ENCODE measurements at regions not wholly inside any gene's neighbourhood (a gene's known extent, or its start where the extent isn't known, plus 50 kb on each side); places are given as distances from the start of the nearest gene placed in this dataset.

DNA sequence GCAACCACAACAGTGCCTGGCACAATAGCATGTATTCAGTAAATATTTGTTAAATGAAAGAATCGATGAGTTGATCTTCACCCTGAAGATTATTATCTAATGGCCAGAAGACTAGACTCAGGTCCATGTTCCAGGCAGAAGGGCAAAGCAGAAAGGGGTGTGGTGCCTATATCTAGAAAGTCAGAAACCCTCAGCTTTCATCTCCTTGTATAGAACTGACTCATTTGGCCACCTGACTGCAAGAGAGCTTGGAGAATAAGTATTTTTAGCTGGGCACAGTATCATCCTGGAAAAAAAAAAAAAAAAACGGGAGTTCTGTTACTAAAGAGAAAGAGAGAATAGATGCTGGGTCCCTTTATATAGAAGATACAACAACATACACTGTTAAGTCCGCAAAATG lies 69.7 kb upstream of the SPRED1 start:
- DNase-seq, result no peak

DNA sequence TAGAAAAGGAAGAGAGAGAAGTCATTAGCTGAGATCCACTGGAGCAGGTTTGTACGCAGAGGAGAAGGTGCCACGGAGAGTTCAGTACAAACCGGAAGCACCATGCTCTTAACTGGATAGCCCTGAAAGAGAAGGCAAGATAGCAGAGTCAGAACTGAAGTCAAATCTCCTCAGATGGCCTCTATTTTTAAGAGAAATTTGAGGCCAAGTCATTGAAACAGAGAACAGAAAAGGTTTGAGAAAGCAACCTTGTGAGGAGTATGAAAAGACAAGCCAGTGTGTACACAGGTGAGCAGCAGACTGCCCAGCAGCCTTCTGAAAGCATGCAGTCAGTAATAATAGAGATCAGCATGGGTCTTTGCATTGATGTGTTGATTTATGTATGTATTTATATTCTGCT lies 66.1 kb upstream of the SPRED1 start:
- DNase-seq, result no peak

DNA sequence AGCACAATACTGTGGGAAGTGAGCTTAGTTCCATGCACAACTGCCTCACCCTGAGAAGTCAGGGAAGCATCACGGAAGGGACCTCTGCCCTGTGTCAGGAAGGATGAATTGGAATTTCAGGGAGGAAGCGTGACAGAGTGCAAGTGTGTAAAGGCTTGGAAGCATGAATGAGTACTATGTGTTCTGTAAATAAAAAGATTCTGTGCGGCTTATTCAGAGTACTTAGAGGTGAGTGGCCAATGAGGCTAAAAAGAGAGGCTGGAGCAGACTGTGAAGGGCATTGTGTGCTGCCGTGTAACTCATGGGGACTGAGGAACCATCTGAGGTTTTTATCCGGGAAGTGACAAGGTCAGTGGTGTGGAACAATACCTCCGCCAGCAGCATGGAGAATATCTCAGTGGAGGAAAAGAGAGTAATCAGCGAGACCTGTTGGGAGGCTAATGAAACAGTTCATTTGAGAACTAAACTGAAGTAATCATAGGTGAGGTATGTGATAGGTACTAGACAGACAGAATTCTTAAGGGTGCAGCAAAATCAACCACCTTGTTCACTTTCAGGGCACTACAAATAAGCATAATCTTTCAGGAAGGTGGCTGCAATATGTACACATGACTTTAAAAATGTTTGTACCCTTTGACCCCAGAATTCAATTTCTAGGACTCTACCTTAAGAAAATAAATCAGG lies 64.9 kb upstream of the SPRED1 start:
- no peak for DNase-seq

DNA sequence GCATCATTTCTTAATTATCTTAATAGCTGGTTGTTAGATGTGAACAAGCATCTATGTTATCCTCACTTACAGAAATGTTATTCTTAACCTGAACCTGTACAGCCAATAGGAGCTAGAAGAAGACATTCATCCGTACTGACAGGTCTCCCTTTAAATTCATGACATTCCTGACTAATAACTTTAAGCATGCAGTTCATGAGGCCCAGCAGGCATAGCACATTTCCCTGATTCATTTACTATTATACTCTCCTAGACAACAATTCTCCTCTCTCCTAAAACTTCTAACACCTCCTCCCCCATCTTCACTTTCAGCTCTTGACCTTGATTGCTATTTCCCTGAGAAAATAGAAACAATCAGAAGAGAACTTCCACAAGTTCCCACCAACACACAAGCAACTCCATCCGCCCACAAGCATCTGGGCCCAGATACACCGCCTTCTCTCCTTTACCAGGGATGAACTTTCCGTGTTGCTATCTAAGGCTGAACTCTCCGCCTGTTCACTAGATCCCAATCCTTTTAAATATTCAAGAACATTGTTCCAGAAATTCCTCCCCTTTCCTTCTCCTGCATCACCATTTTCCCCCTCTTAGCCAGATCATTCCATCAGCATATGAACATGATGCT lies 62.9 kb upstream of the SPRED1 start:
- DNase-seq, result no peak

DNA sequence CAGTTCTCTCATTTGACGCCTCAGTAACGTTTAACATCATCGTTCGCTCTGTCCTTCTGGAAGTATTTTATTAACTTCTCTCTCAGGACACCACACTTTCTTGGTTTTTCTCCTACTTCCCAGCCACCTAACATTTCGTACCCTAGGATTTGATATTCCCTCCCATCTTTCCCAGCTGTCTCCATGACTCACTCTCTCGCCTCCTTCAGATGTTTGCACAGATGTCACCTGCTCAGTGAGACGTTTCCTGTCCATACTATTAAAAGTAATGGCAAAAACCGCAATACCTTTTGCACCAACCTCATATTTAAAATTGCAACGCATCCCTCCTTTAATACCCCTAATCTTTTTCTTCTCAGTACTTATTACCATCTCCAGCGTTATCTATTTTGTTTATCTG lies 62.1 kb upstream of the SPRED1 start:
- no peak for DNase-seq

DNA sequence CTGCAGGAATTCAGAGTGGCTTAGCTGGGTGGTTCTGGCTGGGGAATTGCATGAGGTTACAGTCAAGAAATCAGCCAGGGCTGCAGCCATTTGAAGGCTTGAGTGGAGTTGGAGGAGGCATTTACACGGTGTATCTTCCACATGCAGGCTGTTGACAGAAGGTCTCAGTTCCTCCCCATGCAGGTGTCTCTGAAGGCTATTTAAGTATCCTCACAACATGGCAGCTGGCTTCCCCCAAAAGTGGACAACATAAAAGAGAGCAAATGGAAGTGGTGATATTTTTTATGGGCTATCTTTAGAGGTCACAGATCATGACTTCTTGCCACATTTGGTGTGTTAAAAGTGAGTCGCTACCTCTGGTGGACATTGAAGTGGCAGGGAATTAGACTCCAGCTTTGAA lies 60.1 kb upstream of the SPRED1 start:
- DNase-seq, result no peak

DNA sequence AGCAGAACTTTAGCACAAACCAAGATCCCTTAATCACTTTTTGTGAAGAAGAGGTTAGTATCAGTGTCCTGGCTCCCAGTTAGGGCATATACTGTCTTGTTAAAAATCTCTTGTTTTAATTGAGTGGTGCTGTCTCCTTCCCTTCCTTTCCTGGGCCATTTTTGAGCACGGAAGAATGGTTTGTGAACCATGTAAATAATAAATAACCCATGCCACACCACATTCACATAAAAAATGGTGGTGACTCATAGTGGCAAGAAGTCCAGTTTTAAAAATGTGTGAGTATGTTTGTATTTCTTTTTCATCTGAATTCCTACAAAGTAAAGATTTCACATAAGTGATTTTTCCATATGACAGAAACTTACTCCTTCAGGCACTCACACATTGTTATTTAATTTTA lies 59.1 kb upstream of the SPRED1 start:
- no peak for DNase-seq

DNA sequence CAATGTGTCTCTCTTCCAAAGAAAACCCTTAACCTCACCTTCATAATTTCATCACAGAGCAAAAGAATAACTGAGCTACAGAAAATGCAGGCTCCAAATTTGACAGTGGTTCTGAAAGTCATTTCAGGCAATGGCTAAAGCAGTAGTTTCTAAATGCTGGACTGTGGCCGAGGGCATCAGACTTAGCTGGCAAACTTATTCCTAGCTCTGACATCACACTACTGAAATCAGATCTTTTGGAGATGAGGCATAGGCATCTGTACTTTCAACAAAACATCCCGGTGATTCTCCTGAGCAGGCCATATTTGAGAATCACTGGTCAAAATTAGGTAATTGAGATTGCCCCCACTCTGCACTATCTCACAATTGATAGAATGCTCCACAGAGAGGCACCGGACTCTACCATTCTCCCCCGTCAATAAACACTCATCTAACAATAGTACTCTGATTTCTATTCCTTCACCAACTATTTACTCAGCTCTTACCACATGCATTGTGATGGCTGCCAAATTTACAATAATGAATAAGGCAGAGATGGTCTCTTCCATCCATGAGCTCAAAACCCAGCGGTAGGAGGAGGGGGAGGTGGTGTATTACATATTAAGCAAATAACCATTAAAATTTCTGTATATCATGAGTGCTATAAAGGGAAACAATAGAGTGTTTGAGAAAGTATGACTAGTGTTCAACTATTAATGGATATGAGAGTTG lies 57.3 kb upstream of the SPRED1 start:
- DNase-seq, result no peak

DNA sequence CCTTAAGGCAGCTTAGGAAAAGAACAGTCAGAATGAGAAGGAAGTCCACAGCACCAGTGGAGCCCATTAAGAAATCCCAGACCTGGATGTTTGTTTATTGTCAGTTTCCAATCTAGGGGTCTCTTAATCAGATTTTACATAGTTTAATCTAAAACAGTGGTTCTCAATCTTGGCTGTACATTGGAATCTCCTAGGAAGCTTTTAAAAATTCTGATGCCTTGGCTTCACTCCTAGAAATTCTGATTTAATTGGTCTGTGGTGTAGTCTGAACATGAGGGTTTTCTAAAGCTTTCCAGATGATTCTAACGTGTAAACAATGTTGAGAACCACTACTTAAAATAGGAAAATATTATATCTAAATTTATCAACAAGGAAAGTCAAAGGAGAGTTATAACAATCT lies 56.6 kb upstream of the SPRED1 start:
- no peak for DNase-seq

DNA sequence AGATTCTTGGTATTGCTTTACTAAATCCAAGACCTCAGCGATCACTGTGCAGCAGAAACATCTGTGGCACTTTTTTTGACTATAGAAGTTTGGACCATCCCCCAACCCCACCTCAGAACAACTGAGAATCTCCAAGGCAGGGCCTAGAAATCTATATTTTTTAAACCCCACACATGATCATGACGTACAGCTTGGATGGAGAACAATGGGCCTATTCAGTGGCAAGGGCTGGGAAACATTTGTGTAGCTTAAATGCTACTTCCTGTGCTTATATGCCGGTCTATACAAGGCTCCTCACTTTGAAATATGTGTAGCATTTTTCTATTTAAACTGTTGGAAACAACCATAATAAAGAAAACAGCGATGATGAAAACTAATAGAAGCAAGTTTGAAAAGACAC lies 55.1 kb upstream of the SPRED1 start:
- no peak for DNase-seq

DNA sequence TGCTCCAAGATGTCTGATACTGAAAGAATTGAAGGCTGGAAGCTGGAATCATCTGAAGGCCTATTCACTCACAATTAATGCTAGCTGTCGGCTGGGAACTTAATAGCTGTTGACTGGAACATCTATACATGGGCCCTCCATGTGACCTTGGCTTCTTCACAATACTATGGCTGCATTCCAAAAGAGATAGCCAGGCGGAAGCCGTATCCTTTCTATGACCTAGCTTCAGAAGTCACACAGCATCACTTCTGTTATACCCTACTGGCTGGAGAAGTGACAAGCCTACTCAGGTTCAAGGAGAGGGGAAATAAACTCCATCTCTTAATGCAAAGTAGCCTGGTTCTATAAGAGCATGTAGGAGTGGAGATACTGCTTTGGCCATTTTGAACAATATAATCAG lies 50.9 kb upstream of the SPRED1 start:
- no peak for DNase-seq

DNA sequence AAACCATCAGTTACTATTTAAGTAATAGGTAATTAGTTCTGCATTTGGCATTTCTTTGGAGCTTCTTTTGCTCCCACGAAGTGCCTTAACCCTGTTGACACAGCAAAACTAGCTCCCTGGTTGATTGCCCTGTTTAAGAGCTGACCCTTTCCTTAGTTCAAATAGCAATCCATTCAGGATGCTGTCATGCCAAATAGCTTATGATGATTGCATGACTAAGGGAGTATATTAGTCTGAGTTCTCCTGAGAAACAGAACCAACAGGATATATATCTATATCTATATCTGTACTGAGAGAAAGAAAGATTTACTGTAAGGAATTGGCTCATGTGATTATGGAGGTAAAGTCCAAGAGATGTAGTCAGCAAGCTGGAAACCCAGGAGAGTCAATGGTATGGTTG lies 50.3 kb upstream of the SPRED1 start:
- no peak for DNase-seq
